ENCODE measurements at regions not wholly inside any gene's neighbourhood (a gene's known extent, or its start where the extent isn't known, plus 50 kb on each side); places are given as distances from the start of the nearest gene placed in this dataset.

DNA sequence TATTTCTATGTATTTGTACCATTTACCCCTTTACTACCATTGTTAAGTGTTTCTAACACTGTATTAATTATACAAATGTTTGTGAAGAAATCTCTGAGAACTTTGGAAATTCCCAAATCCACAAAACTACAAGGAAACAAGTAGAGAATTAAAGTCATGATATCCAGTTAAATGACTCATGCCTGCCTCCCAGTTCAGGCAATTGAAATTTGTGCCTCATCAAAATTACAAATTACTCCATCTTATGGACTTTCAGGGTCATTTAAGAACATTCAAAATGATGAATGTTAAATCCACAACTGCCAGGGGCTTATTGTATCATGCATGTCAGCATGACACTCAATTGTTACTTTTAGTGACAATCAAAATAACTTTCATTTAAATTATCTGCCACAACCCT, 282.4 kb downstream of the ZNF326 start:
- no peak for TF ChIP-seq EZH2phosphoT487 (IDR thresholded peaks at IDR 0.05; ENCODE audit: borderline replicate concordance)
- TF ChIP-seq, protein P1, sequence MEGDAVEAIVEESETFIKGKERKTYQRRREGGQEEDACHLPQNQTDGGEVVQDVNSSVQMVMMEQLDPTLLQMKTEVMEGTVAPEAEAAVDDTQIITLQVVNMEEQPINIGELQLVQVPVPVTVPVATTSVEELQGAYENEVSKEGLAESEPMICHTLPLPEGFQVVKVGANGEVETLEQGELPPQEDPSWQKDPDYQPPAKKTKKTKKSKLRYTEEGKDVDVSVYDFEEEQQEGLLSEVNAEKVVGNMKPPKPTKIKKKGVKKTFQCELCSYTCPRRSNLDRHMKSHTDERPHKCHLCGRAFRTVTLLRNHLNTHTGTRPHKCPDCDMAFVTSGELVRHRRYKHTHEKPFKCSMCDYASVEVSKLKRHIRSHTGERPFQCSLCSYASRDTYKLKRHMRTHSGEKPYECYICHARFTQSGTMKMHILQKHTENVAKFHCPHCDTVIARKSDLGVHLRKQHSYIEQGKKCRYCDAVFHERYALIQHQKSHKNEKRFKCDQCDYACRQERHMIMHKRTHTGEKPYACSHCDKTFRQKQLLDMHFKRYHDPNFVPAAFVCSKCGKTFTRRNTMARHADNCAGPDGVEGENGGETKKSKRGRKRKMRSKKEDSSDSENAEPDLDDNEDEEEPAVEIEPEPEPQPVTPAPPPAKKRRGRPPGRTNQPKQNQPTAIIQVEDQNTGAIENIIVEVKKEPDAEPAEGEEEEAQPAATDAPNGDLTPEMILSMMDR (IDR thresholded peaks at IDR 0.05 in 2 of 3, conservative IDR thresholded peaks at IDR 0.05 in 1 of 3; ENCODE audit: borderline replicate concordance in 1 of 3, insufficient read depth in 1 of 3, low read depth in 2 of 3, low read length in 2 of 3) = no peak
- no peak for TF ChIP-seq EGR1 (IDR thresholded peaks at IDR 0.05; ENCODE audit: low read depth)
- TF ChIP-seq, protein P2, sequence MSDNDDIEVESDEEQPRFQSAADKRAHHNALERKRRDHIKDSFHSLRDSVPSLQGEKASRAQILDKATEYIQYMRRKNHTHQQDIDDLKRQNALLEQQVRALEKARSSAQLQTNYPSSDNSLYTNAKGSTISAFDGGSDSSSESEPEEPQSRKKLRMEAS (IDR thresholded peaks at IDR 0.05) = no peak
